Omental fat pad (tissue), 3 donors: ENCODE measurements at regions not wholly inside any gene's neighbourhood (a gene's known extent, or its start where the extent isn't known, plus 50 kb on each side); places are given as distances from the start of the nearest gene placed in this dataset.
A peak's percentile ranks its signal among the peaks of the same experiment; 100 is the strongest.

Experiments used
- ATAC-seq: fragments of 150-250 bp; one replicate; pipeline ENCODE4 v1.9.1; 2016; ENCODE audit warnings: mild to moderate bottlenecking, moderate library complexity; ENCODE audit not compliant: low FRiP score
- DNase-seq: peaks from one replicate; pipeline ENCODE4 v3.0.0-alpha.2; 2019; ENCODE audit warnings: low spot score
- TF ChIP-seq, protein P1 (sequence below), 3 donors: fragments of 450-650 bp; IDR thresholded peaks; one replicate each; pipeline ENCODE4 v1.5.1; 2016 to 2017; ENCODE audit warnings: antibody characterized with exemption in 3 of 3, mild to moderate bottlenecking in 3 of 3, moderate library complexity in 2 of 3

DNA sequence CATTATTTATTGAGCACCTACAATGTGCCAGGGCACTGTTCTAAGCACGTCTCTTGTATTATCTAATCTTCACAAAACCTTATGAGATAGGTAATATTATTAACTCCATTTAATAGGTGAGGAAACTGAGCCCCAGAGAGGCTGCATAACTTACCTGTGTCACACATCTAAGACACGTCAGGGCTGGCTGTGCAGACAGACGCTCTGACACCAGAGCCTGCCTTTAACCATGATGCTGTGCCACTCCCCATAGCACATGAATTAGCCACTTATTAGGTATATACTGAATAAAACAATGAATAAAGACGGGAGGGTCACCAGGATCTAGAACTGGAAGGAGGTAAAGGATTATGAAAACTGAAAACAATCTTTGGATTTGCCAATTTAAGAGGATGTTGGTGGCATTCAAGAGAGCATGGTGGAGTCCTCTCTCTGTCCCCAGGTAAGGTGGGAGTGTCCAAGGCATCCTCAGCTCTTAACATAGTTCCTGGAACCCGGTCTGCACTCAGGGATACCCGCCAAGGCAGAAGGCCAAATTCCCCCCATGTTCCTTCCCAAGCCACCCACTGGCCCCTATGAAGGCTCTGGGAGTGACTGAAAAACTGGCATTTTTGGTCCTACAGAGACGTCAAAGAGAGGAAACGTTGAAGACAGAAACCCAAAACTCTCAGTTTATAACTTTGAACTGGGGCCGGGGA is 479.7 kb downstream of the FOXO1 start:
- TF ChIP-seq, protein P1, sequence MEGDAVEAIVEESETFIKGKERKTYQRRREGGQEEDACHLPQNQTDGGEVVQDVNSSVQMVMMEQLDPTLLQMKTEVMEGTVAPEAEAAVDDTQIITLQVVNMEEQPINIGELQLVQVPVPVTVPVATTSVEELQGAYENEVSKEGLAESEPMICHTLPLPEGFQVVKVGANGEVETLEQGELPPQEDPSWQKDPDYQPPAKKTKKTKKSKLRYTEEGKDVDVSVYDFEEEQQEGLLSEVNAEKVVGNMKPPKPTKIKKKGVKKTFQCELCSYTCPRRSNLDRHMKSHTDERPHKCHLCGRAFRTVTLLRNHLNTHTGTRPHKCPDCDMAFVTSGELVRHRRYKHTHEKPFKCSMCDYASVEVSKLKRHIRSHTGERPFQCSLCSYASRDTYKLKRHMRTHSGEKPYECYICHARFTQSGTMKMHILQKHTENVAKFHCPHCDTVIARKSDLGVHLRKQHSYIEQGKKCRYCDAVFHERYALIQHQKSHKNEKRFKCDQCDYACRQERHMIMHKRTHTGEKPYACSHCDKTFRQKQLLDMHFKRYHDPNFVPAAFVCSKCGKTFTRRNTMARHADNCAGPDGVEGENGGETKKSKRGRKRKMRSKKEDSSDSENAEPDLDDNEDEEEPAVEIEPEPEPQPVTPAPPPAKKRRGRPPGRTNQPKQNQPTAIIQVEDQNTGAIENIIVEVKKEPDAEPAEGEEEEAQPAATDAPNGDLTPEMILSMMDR (IDR thresholded peaks at IDR 0.05) = no peak
- no peak for DNase-seq
- ATAC-seq = no peak

DNA sequence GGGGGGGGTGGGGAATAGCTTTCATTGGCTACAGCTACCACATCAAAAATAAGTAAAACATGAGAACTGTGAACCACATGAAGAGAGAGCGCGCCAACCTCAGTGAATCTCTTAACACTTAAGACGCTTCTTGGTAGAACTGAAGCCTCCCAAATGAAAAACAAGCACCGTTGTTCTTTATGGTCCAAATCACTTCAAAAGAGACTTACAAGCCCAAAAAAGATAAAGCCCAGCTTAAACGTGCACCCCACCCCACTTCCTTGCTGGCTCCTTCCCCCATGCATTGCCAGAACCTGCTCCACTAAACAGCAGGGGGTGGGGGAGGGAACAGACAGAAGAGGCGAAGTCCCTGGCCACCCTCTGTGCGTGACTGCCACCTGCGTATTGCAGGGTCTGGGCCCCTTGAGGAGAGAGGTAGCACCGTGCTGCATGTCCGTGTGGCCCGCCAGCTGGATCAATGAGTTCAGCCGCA is 479.1 kb downstream of the FOXO1 start:
- no peak for DNase-seq
- ATAC-seq = no peak
- TF ChIP-seq, protein P1 (IDR thresholded peaks at IDR 0.05) = no peak

DNA sequence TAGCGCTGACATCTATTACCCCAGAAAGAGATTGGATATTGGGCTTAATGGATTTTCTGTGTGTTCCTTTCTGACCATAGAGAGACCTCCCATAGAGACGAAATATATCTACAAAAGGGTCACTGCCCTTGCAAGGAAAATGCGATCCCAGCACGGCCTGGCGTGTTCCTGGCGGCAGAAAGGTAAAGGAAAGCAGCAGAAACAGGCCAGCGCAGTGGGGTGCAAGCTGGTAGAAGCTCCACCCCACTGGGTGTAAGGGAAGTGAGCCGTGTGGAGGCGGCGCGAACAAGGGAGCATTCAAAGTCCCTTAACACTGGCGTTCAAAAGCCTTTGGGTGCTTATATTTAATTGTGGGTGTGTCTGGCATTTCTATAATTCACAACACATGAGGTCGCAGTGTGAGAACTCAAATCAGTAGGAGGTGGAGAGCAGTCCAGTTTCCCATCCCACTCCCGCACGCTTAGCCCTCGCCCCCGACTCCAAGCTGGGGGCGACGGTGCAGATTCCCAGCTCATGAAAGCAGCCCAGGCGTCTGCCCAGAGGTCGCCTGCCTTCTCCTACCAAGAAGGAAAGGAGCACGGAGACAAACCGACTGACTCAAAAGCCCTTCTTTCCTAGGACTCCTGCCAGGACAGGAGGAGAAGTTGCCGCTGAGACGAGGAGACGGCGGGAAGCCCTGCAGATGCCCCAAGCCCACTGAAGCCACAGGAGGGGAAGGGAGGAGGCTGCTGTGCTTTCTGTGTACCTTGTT is 478.4 kb downstream of the FOXO1 start:
- ATAC-seq (no peak), DNase-seq (no peak)
- TF ChIP-seq, protein P1 (IDR thresholded peaks at IDR 0.05) = no peak

DNA sequence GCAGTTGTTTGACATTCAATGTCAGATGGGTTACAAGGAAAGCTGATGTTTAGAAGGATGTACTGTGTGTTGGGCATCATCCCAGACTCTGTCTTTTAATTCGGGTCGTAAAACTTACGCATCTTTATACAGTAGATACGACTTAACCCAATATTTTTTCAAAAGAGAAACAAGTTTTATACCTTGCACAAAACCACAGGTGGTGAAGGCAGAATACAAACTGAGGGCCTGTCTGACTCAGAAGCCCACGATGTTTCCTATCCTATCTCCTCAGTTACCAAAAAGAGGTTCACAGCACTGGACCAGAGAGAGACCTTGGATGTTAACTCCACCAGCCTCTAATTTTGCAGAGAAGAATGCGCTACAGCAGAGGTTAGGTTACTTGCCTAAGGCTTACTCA is 477.0 kb downstream of the FOXO1 start:
- ATAC-seq (no peak), DNase-seq (no peak)

DNA sequence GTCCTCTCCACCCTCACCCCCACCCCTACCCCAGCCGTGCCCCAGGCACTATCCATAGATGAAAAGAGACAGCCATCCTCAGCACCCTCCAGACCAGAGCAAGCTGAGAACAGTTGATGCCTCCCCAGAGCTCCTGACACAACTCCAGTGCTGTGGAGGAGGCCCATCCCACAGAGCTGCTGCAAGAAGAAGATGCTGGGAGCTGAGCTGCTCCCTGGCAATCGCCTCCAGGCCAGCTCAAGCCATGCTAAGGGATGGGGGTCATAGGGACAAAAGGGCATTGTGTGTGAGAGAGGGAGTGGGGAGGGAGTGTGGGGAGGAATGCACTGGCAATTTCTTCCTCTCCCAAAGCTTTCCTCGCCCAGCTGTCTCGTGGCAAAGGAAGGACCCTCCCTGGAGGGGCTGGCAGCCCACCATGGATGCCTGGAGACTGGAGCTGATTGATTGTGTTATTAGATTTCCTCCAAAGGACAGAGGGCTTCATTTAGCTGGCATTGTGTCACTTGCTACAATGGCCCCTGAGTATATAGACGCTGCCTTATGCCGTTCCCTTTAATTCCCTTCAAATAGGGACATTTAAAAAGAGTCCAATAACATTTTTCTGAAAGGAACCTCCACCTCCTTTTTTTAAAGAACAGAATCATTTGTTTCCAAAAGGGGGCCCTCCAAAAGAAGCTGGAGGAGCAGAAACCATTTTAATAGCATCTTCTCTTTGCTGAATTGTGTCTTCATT is 476.4 kb downstream of the FOXO1 start:
- no peak for DNase-seq
- no peak for ATAC-seq
- TF ChIP-seq, protein P1 (IDR thresholded peaks at IDR 0.05) = no peak

More for the DNA sequence above, 477.0 kb downstream of the FOXO1 start:
- TF ChIP-seq, protein P1 (IDR thresholded peaks at IDR 0.05) = no peak

DNA sequence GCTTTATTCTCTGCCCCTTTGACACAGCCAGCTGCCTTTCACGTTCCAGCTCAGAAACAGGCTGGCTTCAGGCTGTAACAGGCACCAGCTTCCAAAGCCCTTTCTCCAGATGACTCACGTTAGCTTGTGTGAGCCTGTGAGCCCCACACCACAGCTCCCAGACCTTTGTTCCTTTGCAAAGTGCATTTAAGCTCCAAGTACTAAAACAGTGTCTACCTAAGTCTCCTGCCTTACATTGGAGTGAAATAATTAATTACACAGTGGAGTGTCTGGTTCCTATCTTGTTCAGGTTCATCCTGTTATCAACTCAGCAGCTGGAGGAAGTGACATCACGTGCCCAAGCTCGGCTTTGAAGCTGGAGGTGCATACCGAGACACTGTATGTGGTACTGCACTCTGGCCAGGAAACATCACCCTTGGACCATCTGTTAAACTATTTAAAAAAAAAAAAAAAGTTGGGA is 475.8 kb downstream of the FOXO1 start:
- no peak for DNase-seq
- TF ChIP-seq, protein P1 (IDR thresholded peaks at IDR 0.05) = no peak
- ATAC-seq = peak; percentile 85
